Breast epithelium (tissue), 4 donors: ENCODE measurements at regions not wholly inside any gene's neighbourhood (a gene's known extent, or its start where the extent isn't known, plus 50 kb on each side); places are given as distances from the start of the nearest gene placed in this dataset.

ENCODE experiments used
- DNase-seq, 2 donors: peaks; one replicate each; pipeline ENCODE4 v3.0.0-alpha.2; 2019; ENCODE audit warnings: low spot score in 2 of 2
- H3K27ac ChIP-seq, 2 donors: fragments of 200-600 bp; sonication (generic) in 1 of 2; one replicate each; pipeline ENCODE4 v1.5.1; 2016 to 2019; ENCODE audit warnings: mild to moderate bottlenecking in 1 of 2
- H3K27me3 ChIP-seq, 2 donors: fragments of 200-600 bp; sonication (generic) in 1 of 2; one replicate each; pipeline versions ENCODE4 v1.5.1 to v1.6.0; 2017 to 2019; ENCODE audit warnings: control low read depth in 1 of 2, mild to moderate bottlenecking in 1 of 2
- H3K36me3 ChIP-seq: fragments of 200-600 bp; one replicate; pipeline ENCODE4 v1.5.1; 2019
- H3K4me1 ChIP-seq, 2 donors: fragments of 200-600 bp; sonication (generic); one replicate each; pipeline ENCODE4 v1.5.1; 2016 to 2019; ENCODE audit warnings: control low read depth in 1 of 2
- H3K4me3 ChIP-seq, 3 donors: fragments of 200-600 bp; sonication (generic); 1 replicate in 2 of 3; 2 replicates in 1 of 3; pipeline ENCODE4 v1.5.1; 2016 to 2019; ENCODE audit warnings: mild to moderate bottlenecking in 3 of 3, moderate library complexity in 2 of 3
- H3K9me3 ChIP-seq, 2 donors: fragments of 200-600 bp; sonication (generic) in 1 of 2; one replicate each; pipeline ENCODE4 v1.5.1; 2016 to 2019; ENCODE audit warnings: control low read depth in 1 of 2
- CTCF ChIP-seq, 3 donors: fragments of 450-650 bp; IDR thresholded peaks; one replicate each; pipeline ENCODE4 v1.5.1; 2016 to 2017; ENCODE audit warnings: antibody characterized with exemption in 3 of 3, mild to moderate bottlenecking in 3 of 3, moderate library complexity in 3 of 3
- POLR2A ChIP-seq: fragments of 450-650 bp; IDR thresholded peaks from one replicate; pipeline ENCODE4 v1.6.1; 2016; ENCODE audit warnings: antibody characterized with exemption, mild to moderate bottlenecking, moderate library complexity
- POLR2AphosphoS5 ChIP-seq, 3 donors: sonication (generic); formaldehyde crosslinking; IDR thresholded peaks; one replicate each; pipeline ENCODE4 v1.6.1; 2017; ENCODE audit warnings: antibody characterized with exemption in 3 of 3
- intact Hi-C: fragments of 100-400 bp; cut with DNase I; formaldehyde crosslinking; loops from one replicate; pipeline ENCODE4 v1.15.1; 2023; ENCODE audit warnings: low total_unique reads

DNA sequence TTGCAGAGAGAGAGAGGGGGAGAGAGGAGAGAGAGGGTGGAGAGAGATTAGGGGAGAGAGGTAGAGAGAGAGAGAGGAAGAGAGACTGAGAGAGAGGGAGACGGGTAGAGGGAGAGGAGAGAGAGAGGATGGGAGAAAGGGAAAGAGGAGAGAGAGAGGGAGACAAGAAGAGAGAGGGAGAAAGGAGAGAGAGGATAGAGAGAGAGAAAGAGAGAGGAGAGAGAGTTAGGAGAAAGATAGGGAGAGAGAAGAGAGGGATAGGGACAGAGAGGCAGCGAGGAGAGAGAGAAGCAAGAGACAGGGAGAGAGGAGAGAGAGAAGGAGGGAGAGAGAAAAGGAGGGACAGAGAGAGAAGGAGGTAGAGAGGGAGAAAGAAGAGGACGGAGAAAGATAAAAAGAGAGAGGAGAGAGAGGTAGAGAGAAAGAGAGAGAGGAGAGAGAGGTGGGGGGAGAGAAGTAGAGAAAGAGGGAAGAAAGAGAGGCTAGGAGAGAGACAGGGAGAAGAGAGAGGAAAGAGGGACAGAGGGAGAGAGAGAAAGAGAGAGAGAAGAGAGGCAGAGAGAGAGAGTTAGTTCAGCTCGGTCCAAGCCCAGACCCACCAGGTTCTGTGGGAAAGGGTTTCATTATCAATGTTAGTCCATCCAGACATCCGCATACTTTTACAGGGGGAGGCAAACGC is 399.3 kb downstream of the ZSWIM6 start:
- intact Hi-C loops, result no loop called here
- no peak for TF ChIP-seq POLR2A
- TF ChIP-seq POLR2AphosphoS5 (IDR thresholded peaks at IDR 0.05), result no peak
- no peak for TF ChIP-seq CTCF (IDR thresholded peaks at IDR 0.05)
- no peaks in the 10 kb centered on the region for H3K27me3 ChIP-seq
- no peaks in the 10 kb centered on the region for H3K36me3 ChIP-seq
- H3K4me3 ChIP-seq, result no peak overlapping the region
- no peaks in the 10 kb centered on the region for H3K4me1 ChIP-seq
- no peak overlapping the region for H3K27ac ChIP-seq
- no peaks in the 10 kb centered on the region for H3K9me3 ChIP-seq
- no peak for DNase-seq

GRCh38 chr5:61731946-61732314 is 399.9 kb downstream of the ZSWIM6 start:
- TF ChIP-seq CTCF (IDR thresholded peaks at IDR 0.05) (no peak), POLR2A (no peak), POLR2AphosphoS5 (IDR thresholded peaks at IDR 0.05) (no peak)
- intact Hi-C loops, result no loop called here
- H3K9me3 ChIP-seq, result no peaks in the 10 kb centered on the region
- H3K4me1 ChIP-seq, result no peaks in the 10 kb centered on the region
- H3K27ac ChIP-seq, result no peak overlapping the region
- no peak for DNase-seq
- no peaks in the 10 kb centered on the region for H3K27me3 ChIP-seq
- H3K36me3 ChIP-seq, result no peaks in the 10 kb centered on the region
- H3K4me3 ChIP-seq, result no peak overlapping the region

DNA sequence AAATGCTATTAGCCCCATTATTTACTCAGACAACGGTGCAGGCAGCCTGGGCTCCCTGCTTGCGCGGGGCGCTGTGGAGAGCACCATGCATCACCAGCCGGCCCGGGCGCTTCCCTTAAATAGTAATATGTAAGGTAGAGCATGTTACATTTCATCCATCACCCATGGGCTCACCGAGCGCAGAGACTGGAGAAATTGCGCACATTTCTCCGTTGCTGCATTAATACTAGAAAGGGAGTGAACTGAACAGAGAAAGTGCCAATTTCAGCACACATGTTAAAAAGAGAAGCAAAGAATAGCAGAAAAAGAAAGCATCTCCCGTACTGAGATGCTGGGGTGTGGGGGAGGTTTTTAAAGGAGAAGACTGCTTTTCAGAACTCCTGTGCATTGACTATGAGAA is 400.3 kb downstream of the ZSWIM6 start:
- no peak overlapping the region for H3K27ac ChIP-seq
- H3K4me1 ChIP-seq, result no peaks in the 10 kb centered on the region
- no peaks in the 10 kb centered on the region for H3K9me3 ChIP-seq
- no peaks in the 10 kb centered on the region for H3K36me3 ChIP-seq
- H3K27me3 ChIP-seq, result no peaks in the 10 kb centered on the region
- DNase-seq, result no peak
- TF ChIP-seq POLR2A (no peak), CTCF (IDR thresholded peaks at IDR 0.05) (no peak), POLR2AphosphoS5 (IDR thresholded peaks at IDR 0.05) (no peak)
- no peak overlapping the region for H3K4me3 ChIP-seq
- intact Hi-C loops, result no loop called here

- Histone ChIP-seq H3K9me3 (no peaks in the 10 kb centered on the region), H3K27ac (no peak overlapping the region), H3K4me3 (no peak overlapping the region), H3K36me3 (no peaks in the 10 kb centered on the region), H3K27me3 (no peaks in the 10 kb centered on the region), H3K4me1 (no peaks in the 10 kb centered on the region)
- no peak for DNase-seq
- no peak for TF ChIP-seq POLR2A
- TF ChIP-seq CTCF (IDR thresholded peaks at IDR 0.05), result no peak
- TF ChIP-seq POLR2AphosphoS5 (IDR thresholded peaks at IDR 0.05), result no peak
- intact Hi-C loops, result no loop called here
Observed at GRCh38 chr5:61732796-61733195, 400.7 kb downstream of the ZSWIM6 start.

DNA sequence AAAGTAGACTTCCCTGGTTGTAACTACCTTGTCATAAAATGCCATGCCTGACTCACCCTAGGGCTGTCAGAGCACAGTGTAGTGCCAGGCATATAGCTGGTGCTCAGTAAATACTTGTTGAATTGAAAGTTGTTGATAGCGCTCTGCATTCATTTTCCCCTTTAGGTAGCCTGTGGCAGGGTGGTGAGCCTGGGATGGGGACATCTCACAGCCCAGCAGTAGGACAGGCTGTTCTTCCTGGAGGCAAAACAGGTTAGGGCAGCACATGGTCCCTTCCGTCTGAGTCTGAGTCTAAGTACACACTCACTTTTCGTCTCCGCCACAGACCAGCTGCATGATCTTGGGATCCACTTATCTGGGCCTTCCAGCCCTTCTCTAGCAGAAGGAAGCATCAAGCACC is 401.9 kb downstream of the ZSWIM6 start:
- Histone ChIP-seq H3K4me1 (no peaks in the 10 kb centered on the region), H3K4me3 (no peak overlapping the region), H3K36me3 (no peaks in the 10 kb centered on the region), H3K27ac (no peak overlapping the region), H3K9me3 (no peaks in the 10 kb centered on the region), H3K27me3 (no peaks in the 10 kb centered on the region)
- no peak for TF ChIP-seq POLR2A
- no peak for TF ChIP-seq CTCF (IDR thresholded peaks at IDR 0.05)
- TF ChIP-seq POLR2AphosphoS5 (IDR thresholded peaks at IDR 0.05), result no peak
- intact Hi-C loops, result no loop called here
- no peak for DNase-seq
